ENCODE measurements at regions not wholly inside any gene's neighbourhood (a gene's known extent, or its start where the extent isn't known, plus 50 kb on each side); places are given as distances from the start of the nearest gene placed in this dataset.
"Not testable (repeated sequence)": the region's sequence is repeated elsewhere in the genome, so short reads cannot be mapped to it uniquely, and the experiment has no call there.

DNA sequence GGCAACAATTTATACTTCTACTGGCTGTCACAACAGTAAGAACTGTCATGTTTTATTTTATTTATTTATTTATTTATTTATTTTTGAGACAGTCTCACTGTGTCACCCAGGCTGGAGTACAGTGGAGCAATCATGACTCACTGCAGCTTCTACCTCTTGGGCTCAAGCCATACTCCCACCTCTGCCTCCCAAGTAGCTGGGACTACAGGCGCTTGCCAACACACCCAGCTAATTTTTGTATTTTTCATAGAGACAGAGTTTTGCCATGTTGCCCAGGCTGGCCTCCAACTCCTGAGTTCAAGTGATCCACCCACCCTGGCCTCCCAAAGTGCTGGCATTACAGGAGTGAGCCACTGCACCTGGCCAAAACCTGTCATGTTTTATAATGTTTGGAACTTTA is 255.1 kb upstream of the DUSP10 start:
- not testable (repeated sequence) for H3K4me1 ChIP-seq (ENCODE audit: insufficient read depth, low read length); H3K27me3 ChIP-seq (ENCODE audit: insufficient read depth, low read length); H3K9me3 ChIP-seq (ENCODE audit: insufficient read depth, low read depth, low read length); H3K36me3 ChIP-seq (ENCODE audit: insufficient read depth, low read depth, low read length); H3K9ac ChIP-seq (ENCODE audit: low read depth, low read length); H3K27ac ChIP-seq (ENCODE audit: low read length); H3K4me3 ChIP-seq (ENCODE audit: low read length)

DNA sequence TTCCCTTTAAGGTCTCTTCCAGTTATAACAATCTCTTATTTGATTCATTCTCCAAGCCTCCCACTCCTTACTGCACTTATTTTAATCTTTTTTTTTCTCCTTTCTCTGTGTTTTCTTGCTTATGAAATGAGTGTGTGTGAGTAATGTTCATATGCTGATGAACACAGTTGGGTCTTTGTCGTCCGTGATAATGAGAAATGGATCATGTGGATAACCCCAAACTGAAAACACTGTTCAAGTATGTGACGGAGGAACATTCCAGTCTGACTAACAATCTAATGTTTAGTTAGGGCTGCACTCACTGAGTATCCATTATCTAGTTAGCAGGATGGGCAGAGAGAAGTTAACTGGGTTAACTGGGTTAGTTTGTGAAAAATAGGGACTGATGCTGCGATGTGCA is 253.1 kb upstream of the DUSP10 start:
- Histone ChIP-seq H3K36me3 (ENCODE audit: insufficient read depth, low read depth, low read length) (no peaks in the 10 kb centered on the region), H3K9ac (ENCODE audit: low read depth, low read length) (no peak overlapping the region)

DNA sequence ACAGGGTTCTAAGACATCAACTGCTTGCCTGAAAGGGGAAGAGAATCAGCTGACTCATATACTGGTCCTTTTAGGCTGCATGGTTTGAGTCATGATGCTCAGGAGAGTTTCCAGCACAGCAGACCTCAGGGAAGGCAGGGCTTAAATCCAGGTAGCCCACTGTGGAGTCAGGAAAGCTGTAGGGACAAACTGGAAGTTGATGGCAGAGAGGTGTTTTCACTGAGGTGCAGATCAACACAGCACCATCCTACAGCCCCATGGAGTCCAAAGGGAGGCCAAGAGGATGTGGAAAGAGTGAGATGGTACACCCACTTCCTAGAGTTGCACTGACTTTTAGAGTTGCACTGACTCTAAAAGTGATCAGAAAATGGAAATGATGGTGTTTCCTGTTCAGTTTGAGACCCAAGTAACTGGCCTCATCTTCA is 252.4 kb upstream of the DUSP10 start:
- H3K4me3 ChIP-seq (ENCODE audit: low read length): no peak overlapping the region
- no peak overlapping the region for H3K9ac ChIP-seq (ENCODE audit: low read depth, low read length)
- H3K4me1 ChIP-seq (ENCODE audit: insufficient read depth, low read length): peaks cover 8% of the 10 kb centered on the region; the same call in 1 of the 2 replicates
- no peaks in the 10 kb centered on the region for H3K9me3 ChIP-seq (ENCODE audit: insufficient read depth, low read depth, low read length)
- no peaks in the 10 kb centered on the region for H3K27me3 ChIP-seq (ENCODE audit: insufficient read depth, low read length)
- H3K36me3 ChIP-seq (ENCODE audit: insufficient read depth, low read depth, low read length): no peaks in the 10 kb centered on the region
- no peak overlapping the region for H3K27ac ChIP-seq (ENCODE audit: low read length)

More for the DNA sequence above, 253.1 kb upstream of the DUSP10 start:
- Histone ChIP-seq H3K27me3 (ENCODE audit: insufficient read depth, low read length) (no peaks in the 10 kb centered on the region), H3K4me1 (ENCODE audit: insufficient read depth, low read length) (peaks cover 7% of the 10 kb centered on the region; the same call in 1 of the 2 replicates), H3K9me3 (ENCODE audit: insufficient read depth, low read depth, low read length) (no peaks in the 10 kb centered on the region), H3K27ac (ENCODE audit: low read length) (no peak overlapping the region), H3K4me3 (ENCODE audit: low read length) (no peak overlapping the region)

DNA sequence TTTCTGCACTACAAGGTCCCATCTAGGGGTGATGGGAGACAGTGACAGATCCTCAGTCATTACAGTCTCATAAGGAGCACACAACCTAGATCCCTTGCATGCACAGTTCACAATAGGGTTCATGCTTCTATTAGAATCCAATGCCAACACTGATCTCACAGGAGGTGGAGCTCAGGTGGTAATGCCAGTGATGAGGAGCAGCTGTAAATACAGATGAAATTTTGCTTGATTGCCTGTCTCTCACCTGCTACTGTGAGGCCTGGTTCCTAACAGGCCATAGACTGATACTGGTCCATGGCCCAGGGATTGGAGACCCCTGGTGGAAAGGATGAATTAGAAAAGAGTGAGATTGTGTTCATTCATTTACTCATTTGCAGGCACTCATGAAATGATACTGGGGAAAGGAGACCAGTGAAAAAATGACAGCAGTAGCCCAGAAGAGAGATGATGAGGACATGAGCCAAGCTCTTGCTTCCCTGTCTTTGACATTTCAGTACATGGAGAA is 251.6 kb upstream of the DUSP10 start:
- Histone ChIP-seq H3K9ac (ENCODE audit: low read depth, low read length) (no peak overlapping the region), H3K9me3 (ENCODE audit: insufficient read depth, low read depth, low read length) (no peaks in the 10 kb centered on the region), H3K4me3 (ENCODE audit: low read length) (no peak overlapping the region), H3K27ac (ENCODE audit: low read length) (no peak overlapping the region), H3K36me3 (ENCODE audit: insufficient read depth, low read depth, low read length) (no peaks in the 10 kb centered on the region), H3K4me1 (ENCODE audit: insufficient read depth, low read length) (peaks cover 8% of the 10 kb centered on the region; the same call in 1 of the 2 replicates), H3K27me3 (ENCODE audit: insufficient read depth, low read length) (no peaks in the 10 kb centered on the region)

DNA sequence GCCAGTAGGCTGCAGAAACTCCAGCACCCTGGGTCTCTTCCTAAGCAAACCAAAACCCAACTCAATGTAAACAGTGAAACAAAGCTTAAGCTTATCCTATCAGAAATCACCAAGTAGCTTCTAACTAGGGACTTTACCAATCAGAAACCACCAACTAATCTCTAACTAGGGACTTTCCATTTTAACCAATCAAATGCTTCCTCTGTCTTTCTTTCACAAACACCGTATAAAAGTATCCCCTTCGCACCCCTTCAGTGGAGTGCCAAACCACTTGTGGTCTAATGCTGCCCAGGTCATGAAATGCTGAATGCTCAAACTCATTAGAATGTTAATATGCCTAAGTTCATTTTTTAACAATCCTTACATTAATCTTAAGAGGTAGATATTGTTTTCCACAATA is 250.5 kb upstream of the DUSP10 start:
- H3K4me1 ChIP-seq (ENCODE audit: insufficient read depth, low read length): peaks cover 8% of the 10 kb centered on the region; the same call in 1 of the 2 replicates
- no peak overlapping the region for H3K9ac ChIP-seq (ENCODE audit: low read depth, low read length)
- no peak overlapping the region for H3K27ac ChIP-seq (ENCODE audit: low read length)
- H3K27me3 ChIP-seq (ENCODE audit: insufficient read depth, low read length): no peaks in the 10 kb centered on the region
- H3K9me3 ChIP-seq (ENCODE audit: insufficient read depth, low read depth, low read length): no peaks in the 10 kb centered on the region
- H3K4me3 ChIP-seq (ENCODE audit: low read length): no peak overlapping the region
- no peaks in the 10 kb centered on the region for H3K36me3 ChIP-seq (ENCODE audit: insufficient read depth, low read depth, low read length)

DNA sequence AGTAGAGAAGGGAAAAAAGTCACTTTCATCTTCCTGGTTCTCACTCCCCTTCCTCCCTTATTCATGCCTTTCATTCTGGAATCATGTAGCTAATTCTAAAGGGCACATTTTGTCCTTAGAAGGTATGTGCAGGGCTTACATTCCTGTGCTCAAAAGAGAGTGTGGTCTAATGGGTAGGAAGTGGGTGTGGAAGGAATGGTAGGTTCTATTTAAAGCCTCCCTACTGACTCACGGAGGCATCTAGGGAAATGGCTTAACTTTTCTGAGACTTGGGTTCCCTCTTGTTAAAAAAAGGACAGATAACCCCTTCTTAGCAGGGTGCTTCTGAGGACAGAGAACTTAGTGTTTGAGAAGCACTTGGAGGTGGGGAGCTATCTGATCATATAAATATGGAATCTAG is 249.3 kb upstream of the DUSP10 start:
- no peaks in the 10 kb centered on the region for H3K9me3 ChIP-seq (ENCODE audit: insufficient read depth, low read depth, low read length)
- no peak overlapping the region for H3K4me3 ChIP-seq (ENCODE audit: low read length)
- H3K27ac ChIP-seq (ENCODE audit: low read length): no peak overlapping the region
- H3K9ac ChIP-seq (ENCODE audit: low read depth, low read length): no peak overlapping the region
- peaks cover 8% of the 10 kb centered on the region; the same call in 1 of the 2 replicates for H3K4me1 ChIP-seq (ENCODE audit: insufficient read depth, low read length)
- no peaks in the 10 kb centered on the region for H3K36me3 ChIP-seq (ENCODE audit: insufficient read depth, low read depth, low read length)
- no peaks in the 10 kb centered on the region for H3K27me3 ChIP-seq (ENCODE audit: insufficient read depth, low read length)

DNA sequence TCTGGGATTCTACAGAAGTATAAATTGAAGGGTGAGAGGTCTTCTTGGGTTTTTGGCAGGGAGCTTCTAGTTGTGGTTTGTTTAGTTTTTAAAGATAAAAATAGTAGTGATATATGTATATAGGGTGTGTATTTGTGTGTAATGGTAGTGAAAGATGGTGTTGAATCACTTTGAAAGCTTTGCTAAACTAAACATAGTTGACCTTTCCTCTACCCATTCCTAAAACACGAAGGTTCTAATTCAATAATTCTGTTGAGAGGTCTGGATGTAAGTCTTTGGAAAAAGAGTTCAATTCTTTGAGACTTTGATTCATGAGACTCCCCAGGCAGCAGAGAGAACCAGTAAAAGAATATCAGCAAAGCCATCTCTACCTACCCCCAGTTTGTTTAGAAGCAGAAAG is 247.9 kb upstream of the DUSP10 start:
- Histone ChIP-seq H3K36me3 (ENCODE audit: insufficient read depth, low read depth, low read length) (no peaks in the 10 kb centered on the region), H3K27me3 (ENCODE audit: insufficient read depth, low read length) (no peaks in the 10 kb centered on the region), H3K27ac (ENCODE audit: low read length) (no peak overlapping the region), H3K4me3 (ENCODE audit: low read length) (no peak overlapping the region), H3K4me1 (ENCODE audit: insufficient read depth, low read length) (peaks cover 8% of the 10 kb centered on the region; the same call in 1 of the 2 replicates), H3K9ac (ENCODE audit: low read depth, low read length) (no peak overlapping the region), H3K9me3 (ENCODE audit: insufficient read depth, low read depth, low read length) (no peaks in the 10 kb centered on the region)

DNA sequence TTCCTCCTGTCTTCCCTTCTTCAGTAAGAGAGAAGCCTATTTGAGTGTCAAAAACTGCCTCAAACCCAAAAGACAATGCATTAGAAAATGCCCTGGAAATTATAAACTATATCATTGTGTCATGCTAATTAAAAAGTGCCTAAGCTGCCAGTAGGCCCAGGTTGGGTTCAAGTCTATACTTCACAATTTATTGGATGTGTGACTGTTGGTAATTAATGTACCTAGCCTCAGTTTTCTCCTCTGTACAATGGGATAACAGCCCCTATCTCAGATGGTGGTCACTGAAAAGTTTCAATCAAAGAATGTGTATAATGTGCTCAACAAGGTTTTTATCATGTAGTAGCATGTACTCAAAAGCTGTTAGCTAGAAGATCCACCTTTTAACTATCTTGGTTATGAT is 246.9 kb upstream of the DUSP10 start:
- H3K27me3 ChIP-seq (ENCODE audit: insufficient read depth, low read length): no peaks in the 10 kb centered on the region
- H3K9me3 ChIP-seq (ENCODE audit: insufficient read depth, low read depth, low read length): no peaks in the 10 kb centered on the region
- H3K4me1 ChIP-seq (ENCODE audit: insufficient read depth, low read length): peaks cover 8% of the 10 kb centered on the region; the same call in 1 of the 2 replicates
- H3K27ac ChIP-seq (ENCODE audit: low read length): no peak overlapping the region
- no peak overlapping the region for H3K4me3 ChIP-seq (ENCODE audit: low read length)
- no peak overlapping the region for H3K9ac ChIP-seq (ENCODE audit: low read depth, low read length)
- no peaks in the 10 kb centered on the region for H3K36me3 ChIP-seq (ENCODE audit: insufficient read depth, low read depth, low read length)

DNA sequence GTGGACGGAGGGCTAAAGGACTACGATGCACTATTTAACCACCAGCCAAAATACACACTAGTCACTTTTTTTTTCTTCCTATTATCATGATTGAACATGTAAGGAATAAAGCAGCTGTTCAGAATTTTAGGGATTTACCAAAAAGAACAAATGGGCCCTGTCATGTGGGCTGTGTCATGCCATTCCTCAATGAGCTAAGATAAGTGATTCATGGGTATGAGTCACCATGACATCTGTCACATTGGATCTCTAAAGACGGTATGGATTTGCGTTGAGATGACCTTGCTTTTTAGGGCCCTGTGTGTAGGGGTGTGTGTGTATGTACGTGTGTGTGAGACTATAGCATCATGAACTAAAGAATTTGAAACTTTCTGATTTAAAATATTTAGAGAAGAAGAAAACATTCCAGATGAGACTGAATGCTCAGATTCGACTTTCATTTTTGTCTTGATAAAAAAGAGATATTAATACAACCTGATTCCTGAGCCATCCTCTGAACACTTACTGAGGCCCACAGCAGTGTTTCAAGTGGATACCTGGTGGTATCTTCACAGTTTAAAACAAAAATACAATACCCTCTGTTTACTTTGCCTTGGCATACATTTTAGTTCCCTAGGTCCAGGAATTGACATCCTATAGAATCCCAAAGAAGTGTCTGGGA is 246.1 kb upstream of the DUSP10 start:
- no peak overlapping the region for H3K27ac ChIP-seq (ENCODE audit: low read length)

DNA sequence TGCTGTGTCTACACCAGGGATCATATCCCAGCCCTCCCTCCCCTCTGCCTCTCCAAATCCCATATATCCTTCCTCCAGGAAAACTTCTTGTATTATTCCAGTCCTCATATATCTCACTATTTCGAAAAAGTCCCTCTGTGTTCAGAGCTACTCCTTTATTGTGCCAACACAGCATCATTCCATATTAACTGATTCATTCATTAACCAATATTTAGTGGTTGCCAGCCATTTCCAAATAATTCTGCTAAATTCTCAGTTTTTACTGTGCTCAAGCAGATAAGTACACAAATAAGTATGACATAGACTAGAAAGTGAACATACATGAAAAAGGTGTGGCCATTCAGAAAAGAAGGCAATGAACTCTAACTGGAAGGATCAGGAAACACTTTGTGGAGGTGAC is 241.6 kb upstream of the DUSP10 start:
- H3K36me3 ChIP-seq (ENCODE audit: insufficient read depth, low read depth, low read length): no peaks in the 10 kb centered on the region
- no peaks in the 10 kb centered on the region for H3K9me3 ChIP-seq (ENCODE audit: insufficient read depth, low read depth, low read length)
- H3K27ac ChIP-seq (ENCODE audit: low read length): no peak overlapping the region
- no peak overlapping the region for H3K4me3 ChIP-seq (ENCODE audit: low read length)
- no peaks in the 10 kb centered on the region for H3K27me3 ChIP-seq (ENCODE audit: insufficient read depth, low read length)
- H3K4me1 ChIP-seq (ENCODE audit: insufficient read depth, low read length): peaks cover 11% of the 10 kb centered on the region
- H3K9ac ChIP-seq (ENCODE audit: low read depth, low read length): no peak overlapping the region

More for the DNA sequence above, 246.1 kb upstream of the DUSP10 start:
- H3K9me3 ChIP-seq (ENCODE audit: insufficient read depth, low read depth, low read length): no peaks in the 10 kb centered on the region
- H3K9ac ChIP-seq (ENCODE audit: low read depth, low read length): no peak overlapping the region
- no peak overlapping the region for H3K4me3 ChIP-seq (ENCODE audit: low read length)
- H3K36me3 ChIP-seq (ENCODE audit: insufficient read depth, low read depth, low read length): no peaks in the 10 kb centered on the region
- peaks cover 8% of the 10 kb centered on the region; the same call in 1 of the 2 replicates for H3K4me1 ChIP-seq (ENCODE audit: insufficient read depth, low read length)
- no peaks in the 10 kb centered on the region for H3K27me3 ChIP-seq (ENCODE audit: insufficient read depth, low read length)

DNA sequence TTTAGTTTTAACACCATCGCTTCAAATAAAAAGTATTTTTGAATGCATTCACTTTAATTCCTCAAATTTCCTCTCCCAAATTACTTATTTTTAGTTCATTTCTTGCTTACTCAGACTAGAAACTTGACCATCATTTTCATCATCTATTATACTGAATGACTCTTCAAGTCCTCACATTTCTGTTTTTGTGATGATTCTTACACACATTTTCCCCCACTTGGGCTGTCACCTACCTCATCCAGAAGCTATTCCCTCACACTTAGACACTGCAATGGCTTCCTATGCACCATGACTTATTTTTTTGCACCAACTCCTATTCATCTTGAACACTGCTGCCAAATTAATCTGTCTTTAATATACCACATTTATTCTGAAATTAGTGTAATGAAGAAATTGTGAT is 239.6 kb upstream of the DUSP10 start:
- H3K9me3 ChIP-seq (ENCODE audit: insufficient read depth, low read depth, low read length): no peaks in the 10 kb centered on the region
- no peaks in the 10 kb centered on the region for H3K27me3 ChIP-seq (ENCODE audit: insufficient read depth, low read length)
- H3K27ac ChIP-seq (ENCODE audit: low read length): no peak overlapping the region
- no peak overlapping the region for H3K9ac ChIP-seq (ENCODE audit: low read depth, low read length)
- peaks cover 11% of the 10 kb centered on the region for H3K4me1 ChIP-seq (ENCODE audit: insufficient read depth, low read length)
- H3K4me3 ChIP-seq (ENCODE audit: low read length): no peak overlapping the region
- H3K36me3 ChIP-seq (ENCODE audit: insufficient read depth, low read depth, low read length): no peaks in the 10 kb centered on the region

DNA sequence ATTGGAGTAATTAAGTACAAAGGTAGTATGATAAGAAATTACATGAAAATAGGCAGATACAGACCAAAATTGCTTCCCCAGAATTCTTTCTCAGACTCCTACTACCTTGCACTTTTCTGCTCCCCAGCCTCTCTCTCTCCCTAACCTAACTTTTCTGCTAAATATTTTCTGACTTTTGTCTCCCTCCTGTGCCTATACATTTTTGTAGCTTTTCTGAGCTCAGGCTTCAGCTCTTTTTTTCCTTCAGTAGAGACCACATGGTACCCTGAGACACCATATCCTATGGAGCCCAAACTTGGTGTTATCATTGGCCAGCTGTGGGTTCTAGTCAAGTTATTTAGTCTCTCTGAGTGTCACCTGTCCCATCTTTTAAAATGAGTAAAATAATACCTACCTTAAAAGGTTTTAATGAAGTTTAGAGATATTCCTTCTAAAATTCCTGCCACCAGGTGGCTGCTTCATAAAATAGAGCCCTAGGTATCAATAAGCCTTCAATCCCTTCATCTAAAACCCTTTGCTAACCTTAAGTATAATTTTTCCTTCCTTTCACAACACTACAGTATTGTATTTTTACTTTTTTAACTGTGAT is 237.6 kb upstream of the DUSP10 start:
- H3K9me3 ChIP-seq (ENCODE audit: insufficient read depth, low read depth, low read length): no peaks in the 10 kb centered on the region
- no peak overlapping the region for H3K27ac ChIP-seq (ENCODE audit: low read length)
- 0 out of 2 replicates have a peak overlapping the region, but pooled peaks have one; percentile 39 for H3K4me3 ChIP-seq (ENCODE audit: low read length)
- H3K4me1 ChIP-seq (ENCODE audit: insufficient read depth, low read length): peaks cover 11% of the 10 kb centered on the region
- H3K9ac ChIP-seq (ENCODE audit: low read depth, low read length): no peak overlapping the region
- H3K27me3 ChIP-seq (ENCODE audit: insufficient read depth, low read length): no peaks in the 10 kb centered on the region
- H3K36me3 ChIP-seq (ENCODE audit: insufficient read depth, low read depth, low read length): no peaks in the 10 kb centered on the region

Data from iPS-20b (cell line).